A549 (cell line): ENCODE measurements at regions not wholly inside any gene's neighbourhood (a gene's known extent, or its start where the extent isn't known, plus 50 kb on each side); places are given as distances from the start of the nearest gene placed in this dataset.

Experiments used
- ATAC-seq, 2 experiments: fragments of 200-7000 bp in 1 of 2; fragments of >200 bp in 1 of 2; cut with Nextera tagmentation in 1 of 2; cut with Tn5 transposase in 1 of 2; 3 replicates each; pipeline versions ENCODE4 v1.8.0 to v1.9.1; 2018 to 2020; ENCODE audit warnings: mild to moderate bottlenecking in 1 of 2, moderate library complexity in 1 of 2
- CTCF ChIA-PET: fragments of 300-600 bp; sonication (Branson Sonifier 250); formaldehyde crosslinking; extraction: SDS; loops from one replicate; lab custom pipeline; 2021; ENCODE audit warnings: antibody characterized with exemption, inconsistent platforms; lab: Yijun Ruan, JAX
- POLR2A ChIA-PET: fragments of 350-600 bp; formaldehyde crosslinking; extraction: SDS; loops from one replicate; lab custom pipeline; 2021; ENCODE audit warnings: antibody characterized with exemption, inconsistent platforms; lab: Yijun Ruan, JAX
- DNase-seq, 2 experiments: peaks; one replicate each; pipeline versions ENCODE4 v3.0.0 to v3.0.0-alpha.2; 2011 to 2016; ENCODE audit warnings: low read depth in 1 of 2, low spot score in 1 of 2
- FAIRE-seq: peaks from 2 replicates; lab custom pipeline; 2011; peaks lifted over from hg19 to GRCh38; lab: Jason Lieb, UNC
- H3K27ac ChIP-seq, 2 experiments: fragments of >200 bp; sonication (Bioruptor Twin); formaldehyde crosslinking; 3 replicates each; pipeline ENCODE4 v1.5.1; 2016 to 2017
- H3K4me1 ChIP-seq: fragments of >200 bp; sonication (Bioruptor Twin); formaldehyde crosslinking; 3 replicates; pipeline ENCODE4 v1.6.1; 2016
- H3K4me2 ChIP-seq: fragments of >200 bp; sonication (Bioruptor Twin); formaldehyde crosslinking; 3 replicates; pipeline ENCODE4 v1.6.1; 2016
- H3K4me3 ChIP-seq: fragments of >200 bp; sonication (Bioruptor Twin); formaldehyde crosslinking; 3 replicates; pipeline ENCODE4 v1.5.1; 2016
- H3K9me3 ChIP-seq: fragments of >200 bp; sonication (Bioruptor Twin); formaldehyde crosslinking; 3 replicates; pipeline ENCODE4 v1.6.1; 2016
- EHF ChIP-seq: fragments of 250-450 bp; sonication (Bioruptor Pico); IDR thresholded peaks from 2 replicates; pipeline ENCODE4 v1.5.0; 2020; ENCODE audit warnings: mild to moderate bottlenecking
- EHMT2 ChIP-seq: fragments of 200-600 bp; sonication (generic); IDR thresholded peaks from 2 replicates; pipeline ENCODE4 v1.6.1; 2016; ENCODE audit warnings: antibody characterized with exemption, low read depth, mild to moderate bottlenecking, moderate library complexity
- ELK1 ChIP-seq: fragments of 150-350 bp; IDR thresholded peaks from 2 replicates; pipeline ENCODE4 v1.6.1; 2014; ENCODE audit warnings: low read depth, mild to moderate bottlenecking, low read length
- HES2 ChIP-seq: fragments of >200 bp; sonication (Bioruptor Twin); formaldehyde crosslinking; IDR thresholded peaks from 2 replicates; pipeline ENCODE4 v1.6.1; 2016
- HOXA7 ChIP-seq: fragments of 250-450 bp; sonication (Bioruptor Pico); IDR thresholded peaks from 2 replicates; pipeline ENCODE4 v1.5.0; 2020; ENCODE audit warnings: mild to moderate bottlenecking, moderate library complexity
- JUN ChIP-seq, 2 experiments: fragments of >200 bp; sonication (Bioruptor Twin); formaldehyde crosslinking; IDR thresholded peaks; 2 replicates in 1 of 2; 3 replicates in 1 of 2; pipeline ENCODE4 v1.6.1; 2016 to 2017
- KDM1A ChIP-seq: fragments of 200-600 bp; sonication (generic); IDR thresholded peaks from 2 replicates; pipeline ENCODE4 v1.6.1; 2016; ENCODE audit warnings: low read depth, mild to moderate bottlenecking
- MAZ ChIP-seq: fragments of 150-350 bp; IDR thresholded peaks from 2 replicates; pipeline ENCODE4 v1.6.1; 2014; ENCODE audit warnings: antibody characterized with exemption, low read depth, low read length, borderline replicate concordance
- MYC ChIP-seq: IDR thresholded peaks from 2 replicates; pipeline ENCODE4 v1.6.1; 2012; ENCODE audit warnings: mild to moderate bottlenecking, inconsistent platforms, low read length, improper control_type of control experiment, borderline replicate concordance
- NFE2L2 ChIP-seq: fragments of 150-350 bp; conservative IDR thresholded peaks from 2 replicates; pipeline ENCODE4 v1.6.1; 2014; ENCODE audit warnings: low read length
- NR3C1 ChIP-seq: fragments of >200 bp; sonication (Bioruptor Twin); formaldehyde crosslinking; IDR thresholded peaks from 3 replicates; pipeline ENCODE4 v1.6.1; 2017
- PHF8 ChIP-seq: fragments of 200-600 bp; sonication (generic); IDR thresholded peaks from 2 replicates; pipeline ENCODE4 v1.6.1; 2016; ENCODE audit warnings: low read depth, mild to moderate bottlenecking, antibody characterized with exemption, moderate library complexity, borderline replicate concordance
- POLR2A ChIP-seq: IDR thresholded peaks from 2 replicates; pipeline ENCODE4 v1.6.1; 2012; ENCODE audit warnings: mild to moderate bottlenecking, low read length
- RAD21 ChIP-seq, 2 experiments: fragments of >200 bp in 1 of 2; sonication (Bioruptor Twin) in 1 of 2; formaldehyde crosslinking in 1 of 2; IDR thresholded peaks in 1 of 2; conservative IDR thresholded peaks in 1 of 2; 2 replicates in 1 of 2; 3 replicates in 1 of 2; pipeline ENCODE4 v1.6.1; 2012 to 2018; ENCODE audit warnings: inconsistent platforms in 1 of 2
- RFX5 ChIP-seq: fragments of 450-650 bp; IDR thresholded peaks from 2 replicates; pipeline ENCODE4 v1.7.1; 2014; ENCODE audit warnings: antibody characterized with exemption, mild to moderate bottlenecking, moderate library complexity
- RNF2 ChIP-seq: fragments of 200-600 bp; sonication (generic); IDR thresholded peaks from 2 replicates; pipeline ENCODE4 v1.6.1; 2016; ENCODE audit warnings: low read depth, mild to moderate bottlenecking, antibody characterized with exemption, moderate library complexity, borderline replicate concordance
- SMC3 ChIP-seq: fragments of >200 bp; sonication (Bioruptor Twin); formaldehyde crosslinking; IDR thresholded peaks from 3 replicates; pipeline ENCODE4 v1.6.1; 2018; ENCODE audit warnings: inconsistent platforms
- SREBF2 ChIP-seq: fragments of 450-650 bp; IDR thresholded peaks from 2 replicates; pipeline ENCODE4 v1.6.1; 2014; ENCODE audit warnings: mild to moderate bottlenecking, moderate library complexity
- TFCP2L1 ChIP-seq: fragments of 250-450 bp; sonication (Bioruptor Pico); IDR thresholded peaks from 2 replicates; pipeline ENCODE4 v1.5.0; 2021; ENCODE audit warnings: mild to moderate bottlenecking
- ZSCAN20 ChIP-seq: fragments of 250-450 bp; sonication (Bioruptor Pico); IDR thresholded peaks from 2 replicates; pipeline ENCODE4 v1.8.0; 2022; ENCODE audit warnings: mild to moderate bottlenecking, moderate library complexity
- WGBS: methylation state at CpG from one replicate; pipeline ENCODE4 v1.1.6; 2017; ENCODE audit errors: missing lambda C conversion rate; 5-methylcytosine and 5-hydroxymethylcytosine counted together
- TF ChIP-seq, protein P1 (sequence below): fragments of >200 bp; sonication (Bioruptor Twin); formaldehyde crosslinking; IDR thresholded peaks from 3 replicates; pipeline ENCODE4 v1.5.1; 2016
- TF ChIP-seq, protein P2 (sequence below): fragments of 250-450 bp; sonication (Bioruptor Pico); IDR thresholded peaks from 2 replicates; pipeline ENCODE4 v1.5.0; 2020; ENCODE audit warnings: low read depth, mild to moderate bottlenecking, moderate library complexity
- TF ChIP-seq, protein P3 (sequence below): IDR thresholded peaks from 2 replicates; pipeline ENCODE4 v1.6.1; 2012

DNA sequence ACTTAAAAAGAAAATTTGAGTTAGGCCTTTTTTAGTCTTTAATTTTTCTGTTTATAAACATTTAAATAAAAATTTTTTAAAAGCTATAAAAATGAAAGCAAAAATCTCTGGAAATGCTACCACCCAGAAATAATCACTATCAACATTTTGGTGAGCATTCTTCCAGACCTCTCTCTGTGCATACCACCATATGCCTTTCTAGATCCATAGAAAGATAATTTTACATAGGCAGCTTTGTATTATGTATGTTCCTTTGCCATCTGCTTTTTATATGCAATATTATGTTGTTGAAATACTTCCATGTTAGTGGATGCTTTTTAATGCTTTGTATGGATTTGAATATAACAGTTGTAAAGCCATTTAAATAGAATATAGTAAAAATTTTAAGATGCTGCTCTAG lies 496.7 kb upstream of the HTR1E start (continued):
- TF ChIP-seq, protein P1, sequence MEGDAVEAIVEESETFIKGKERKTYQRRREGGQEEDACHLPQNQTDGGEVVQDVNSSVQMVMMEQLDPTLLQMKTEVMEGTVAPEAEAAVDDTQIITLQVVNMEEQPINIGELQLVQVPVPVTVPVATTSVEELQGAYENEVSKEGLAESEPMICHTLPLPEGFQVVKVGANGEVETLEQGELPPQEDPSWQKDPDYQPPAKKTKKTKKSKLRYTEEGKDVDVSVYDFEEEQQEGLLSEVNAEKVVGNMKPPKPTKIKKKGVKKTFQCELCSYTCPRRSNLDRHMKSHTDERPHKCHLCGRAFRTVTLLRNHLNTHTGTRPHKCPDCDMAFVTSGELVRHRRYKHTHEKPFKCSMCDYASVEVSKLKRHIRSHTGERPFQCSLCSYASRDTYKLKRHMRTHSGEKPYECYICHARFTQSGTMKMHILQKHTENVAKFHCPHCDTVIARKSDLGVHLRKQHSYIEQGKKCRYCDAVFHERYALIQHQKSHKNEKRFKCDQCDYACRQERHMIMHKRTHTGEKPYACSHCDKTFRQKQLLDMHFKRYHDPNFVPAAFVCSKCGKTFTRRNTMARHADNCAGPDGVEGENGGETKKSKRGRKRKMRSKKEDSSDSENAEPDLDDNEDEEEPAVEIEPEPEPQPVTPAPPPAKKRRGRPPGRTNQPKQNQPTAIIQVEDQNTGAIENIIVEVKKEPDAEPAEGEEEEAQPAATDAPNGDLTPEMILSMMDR = no peak
- TF ChIP-seq, all 56 proteins: peak for 0

- 0% methylated on average over 1 of the region's 1 CpG for WGBS
- no peak for DNase-seq
- POLR2A ChIA-PET = no interaction called here
- Histone ChIP-seq H3K4me3 (no peak overlapping the region), H3K4me2 (no peak overlapping the region), H3K27ac (no peak overlapping the region), H3K4me1 (no peaks in the 10 kb centered on the region), H3K9me3 (no peaks in the 10 kb centered on the region)
- no peak for FAIRE-seq
- ATAC-seq = no peak
- no peak for TF ChIP-seq MYC
- TF ChIP-seq, protein P2, sequence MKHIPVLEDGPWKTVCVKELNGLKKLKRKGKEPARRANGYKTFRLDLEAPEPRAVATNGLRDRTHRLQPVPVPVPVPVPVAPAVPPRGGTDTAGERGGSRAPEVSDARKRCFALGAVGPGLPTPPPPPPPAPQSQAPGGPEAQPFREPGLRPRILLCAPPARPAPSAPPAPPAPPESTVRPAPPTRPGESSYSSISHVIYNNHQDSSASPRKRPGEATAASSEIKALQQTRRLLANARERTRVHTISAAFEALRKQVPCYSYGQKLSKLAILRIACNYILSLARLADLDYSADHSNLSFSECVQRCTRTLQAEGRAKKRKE (CRISPR knock-in tag) = no peak
- TF ChIP-seq NR3C1 = no peak
- no peak for TF ChIP-seq RAD21 (conservative IDR thresholded peaks at IDR 0.05 in 1 of 2, IDR thresholded peaks at IDR 0.05 in 1 of 2)
- TF ChIP-seq POLR2A = no peak
- CTCF ChIA-PET = no interaction called here
These were observed 513.8 kb upstream of the HTR1E start for GRCh38 chr6:86423571-86423970.

DNA sequence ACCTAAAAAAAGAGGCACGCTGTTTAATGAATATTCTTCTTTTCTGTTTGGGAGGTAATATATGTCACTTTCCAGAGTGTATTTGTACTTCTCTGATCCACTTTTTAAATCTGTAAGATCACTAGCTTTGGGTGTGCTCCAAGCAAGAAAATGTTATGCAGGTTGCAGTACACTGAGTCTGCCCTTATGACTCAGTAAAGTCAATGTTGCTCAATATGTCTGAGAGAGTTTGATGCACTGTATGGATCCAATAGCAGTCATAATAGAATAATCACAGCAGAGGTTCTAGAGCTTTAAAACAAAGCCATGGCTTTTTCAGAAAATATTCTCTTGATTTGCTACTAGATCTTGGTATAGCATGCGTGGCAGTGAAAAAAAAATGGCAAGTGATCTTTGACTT lies 525.3 kb upstream of the HTR1E start:
- no peak for DNase-seq
- H3K27ac ChIP-seq = no peak overlapping the region
- H3K4me3 ChIP-seq = no peak overlapping the region
- CTCF ChIA-PET = no interaction called here
- no peak for ATAC-seq
- POLR2A ChIA-PET = no interaction called here
- FAIRE-seq = no peak
- no peaks in the 10 kb centered on the region for H3K4me1 ChIP-seq
- H3K4me2 ChIP-seq = no peak overlapping the region
- 40% methylated on average over 2 of the region's 2 CpGs for WGBS
- no peaks in the 10 kb centered on the region for H3K9me3 ChIP-seq
- TF ChIP-seq SREBF2 (no peak), NFE2L2 (no peak), KDM1A (no peak), POLR2A (no peak), MAZ (no peak), SMC3 (no peak), TFCP2L1 (no peak), EHF (no peak), ELK1 (no peak), HES2 (no peak), JUN (IDR thresholded peaks at IDR 0.05) (no peak), RNF2 (no peak), ZSCAN20 (CRISPR knock-in tag) (no peak), HOXA7 (CRISPR knock-in tag) (no peak), RFX5 (no peak), PHF8 (no peak), EHMT2 (no peak)
- TF ChIP-seq, protein P2 (CRISPR knock-in tag) = no peak
- TF ChIP-seq, protein P3, sequence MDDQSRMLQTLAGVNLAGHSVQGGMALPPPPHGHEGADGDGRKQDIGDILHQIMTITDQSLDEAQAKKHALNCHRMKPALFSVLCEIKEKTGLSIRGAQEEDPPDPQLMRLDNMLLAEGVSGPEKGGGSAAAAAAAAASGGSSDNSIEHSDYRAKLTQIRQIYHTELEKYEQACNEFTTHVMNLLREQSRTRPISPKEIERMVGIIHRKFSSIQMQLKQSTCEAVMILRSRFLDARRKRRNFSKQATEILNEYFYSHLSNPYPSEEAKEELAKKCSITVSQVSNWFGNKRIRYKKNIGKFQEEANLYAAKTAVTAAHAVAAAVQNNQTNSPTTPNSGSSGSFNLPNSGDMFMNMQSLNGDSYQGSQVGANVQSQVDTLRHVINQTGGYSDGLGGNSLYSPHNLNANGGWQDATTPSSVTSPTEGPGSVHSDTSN = no peak
